Amygdala (tissue), 56 donors: ENCODE measurements at regions not wholly inside any gene's neighbourhood (a gene's known extent, or its start where the extent isn't known, plus 50 kb on each side); places are given as distances from the start of the nearest gene placed in this dataset.

Source experiments
- DNase-seq, 56 donors: peaks; one replicate each; lab custom pipeline; 2025; lab: John Stamatoyannopoulos, UW

DNA sequence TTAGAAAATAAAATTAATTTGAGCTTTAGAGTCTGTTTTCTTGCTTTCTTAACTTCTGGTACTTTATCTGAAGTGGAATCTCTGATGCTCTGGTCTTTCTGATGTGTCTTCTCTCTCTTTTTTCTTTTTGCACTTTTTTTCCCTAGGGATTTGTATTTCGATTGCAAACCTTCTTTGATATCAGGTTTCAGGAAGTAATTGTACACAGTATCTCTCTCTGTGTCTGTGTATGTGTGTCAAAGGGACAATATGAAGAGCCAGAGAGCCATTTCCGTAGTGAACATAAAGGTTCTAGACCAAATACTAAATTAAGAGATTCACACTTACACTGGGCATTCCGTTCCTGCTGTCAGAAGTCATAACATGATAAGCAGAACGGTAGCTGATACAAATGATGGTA lies 325.0 kb downstream of the PCDH7 start:
- no peak for DNase-seq

DNA sequence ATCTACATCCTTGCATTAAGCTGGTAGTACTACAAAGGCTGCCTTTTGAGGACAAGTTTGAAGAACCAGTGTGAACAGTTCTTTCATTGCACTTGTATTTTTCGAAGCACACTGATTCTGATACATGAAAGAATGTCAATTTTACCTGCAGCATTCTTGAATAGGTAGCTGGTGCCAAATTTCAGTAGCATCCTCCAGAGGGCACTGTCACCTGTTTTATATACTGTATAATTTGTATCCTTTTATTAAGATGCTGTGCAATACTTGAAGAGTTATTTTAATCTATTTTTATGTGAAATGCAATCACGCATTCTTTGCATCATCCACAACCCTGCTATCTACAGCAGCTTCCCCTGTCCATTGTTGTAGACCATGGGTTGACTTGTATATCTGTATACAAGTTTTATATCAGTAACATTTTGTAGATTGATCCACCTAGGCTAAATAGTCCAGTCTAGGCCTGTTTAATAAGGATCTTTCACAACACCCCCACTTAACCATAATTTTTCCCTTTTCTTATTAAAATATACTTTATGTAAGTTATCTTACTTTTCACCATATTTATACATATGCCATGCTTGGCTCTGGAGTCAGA lies 325.7 kb downstream of the PCDH7 start:
- DNase-seq: no peak

DNA sequence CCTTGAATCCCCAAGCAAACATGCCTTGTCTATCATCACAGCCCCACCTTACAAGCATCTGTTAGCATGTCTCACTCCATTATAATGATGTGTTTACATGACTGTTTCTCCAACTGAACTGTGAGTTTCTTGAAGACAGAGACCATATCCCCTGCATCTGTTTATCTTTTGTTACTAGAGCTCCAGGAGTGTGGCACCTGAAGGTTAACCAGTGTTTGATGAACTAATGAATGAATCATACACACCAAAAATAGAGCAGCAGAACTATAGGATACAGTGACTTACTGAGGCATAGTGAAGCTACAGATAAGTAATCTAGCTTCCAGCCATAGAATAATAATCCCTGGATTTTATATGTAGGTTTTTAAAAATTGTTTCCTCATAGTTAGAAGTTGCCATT lies 331.0 kb downstream of the PCDH7 start:
- no peak for DNase-seq

DNA sequence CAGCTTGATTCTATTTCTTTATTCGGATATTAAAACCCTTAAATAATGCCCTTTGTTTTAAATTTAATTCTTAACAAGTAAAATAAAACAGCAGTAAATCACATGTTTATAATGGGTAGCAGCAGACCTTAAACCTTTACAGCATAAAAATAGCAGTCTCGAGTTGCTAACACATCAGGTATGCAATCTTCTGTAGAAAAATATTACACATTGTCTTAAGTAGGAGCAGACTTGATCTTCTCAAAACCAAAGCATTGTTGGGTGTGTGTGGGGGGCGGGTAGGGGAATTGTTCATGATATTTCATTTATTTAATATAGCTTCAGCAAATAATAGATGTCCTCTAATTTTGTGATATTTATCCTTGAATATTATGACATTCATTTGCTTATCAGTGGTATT lies 331.4 kb downstream of the PCDH7 start:
- no peak for DNase-seq

DNA sequence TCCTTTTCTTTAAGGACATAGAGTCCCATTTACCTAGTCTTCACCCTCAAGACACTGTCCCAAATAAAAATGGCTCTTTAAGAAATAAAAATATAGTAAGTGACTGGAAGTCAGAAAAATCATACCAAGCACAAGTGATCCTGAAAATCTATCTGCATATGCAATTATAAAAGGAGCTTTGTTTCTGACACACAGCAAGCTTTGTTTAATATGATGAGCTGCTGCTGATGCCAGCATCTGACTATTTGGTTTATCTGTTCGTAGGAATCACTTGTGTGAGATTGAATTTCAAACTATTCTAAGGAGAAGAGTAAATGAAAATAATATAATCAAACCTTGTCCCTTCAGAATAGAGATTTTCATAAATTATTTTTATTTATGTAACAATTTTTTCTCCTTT lies 332.4 kb downstream of the PCDH7 start:
- peak in 2 of 56 donors; percentile 0 to 7 for DNase-seq

DNA sequence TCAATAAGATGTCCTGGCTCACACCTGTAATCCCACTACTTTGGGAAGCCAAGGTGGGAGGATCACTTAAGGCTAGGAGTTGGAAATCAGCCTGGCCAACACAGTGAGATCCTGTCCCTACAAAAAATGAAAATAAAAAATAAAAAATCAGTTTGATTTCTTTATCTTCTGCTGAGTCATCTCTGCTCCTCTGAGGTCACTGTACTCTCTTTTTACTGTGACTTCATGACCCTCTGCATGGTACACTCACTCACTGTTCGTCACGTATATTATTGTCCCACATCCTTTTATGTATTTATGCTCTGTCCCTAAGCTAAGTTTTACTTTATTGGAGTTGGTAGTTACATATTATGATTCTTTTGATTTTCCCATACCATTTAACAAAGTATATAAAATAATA lies 333.3 kb downstream of the PCDH7 start:
- DNase-seq: no peak

DNA sequence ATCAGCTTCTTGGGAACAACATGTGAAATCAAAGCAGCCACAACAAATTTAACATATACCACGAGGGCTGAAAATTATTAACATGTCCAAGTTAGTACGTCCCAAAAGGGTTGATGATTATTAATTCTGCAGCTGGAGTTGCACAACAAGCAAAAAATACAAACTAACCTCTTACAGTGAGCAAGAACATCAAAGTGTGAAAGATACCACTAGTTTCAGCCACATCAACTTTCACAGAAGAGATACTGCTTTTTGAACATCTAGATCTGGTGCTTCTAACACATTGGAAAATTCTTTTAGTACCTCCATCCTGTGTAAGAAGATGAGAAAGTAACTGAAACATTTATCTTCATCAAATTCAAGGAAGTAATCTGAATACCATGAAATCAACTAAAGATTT lies 334.1 kb downstream of the PCDH7 start:
- DNase-seq: no peak

DNA sequence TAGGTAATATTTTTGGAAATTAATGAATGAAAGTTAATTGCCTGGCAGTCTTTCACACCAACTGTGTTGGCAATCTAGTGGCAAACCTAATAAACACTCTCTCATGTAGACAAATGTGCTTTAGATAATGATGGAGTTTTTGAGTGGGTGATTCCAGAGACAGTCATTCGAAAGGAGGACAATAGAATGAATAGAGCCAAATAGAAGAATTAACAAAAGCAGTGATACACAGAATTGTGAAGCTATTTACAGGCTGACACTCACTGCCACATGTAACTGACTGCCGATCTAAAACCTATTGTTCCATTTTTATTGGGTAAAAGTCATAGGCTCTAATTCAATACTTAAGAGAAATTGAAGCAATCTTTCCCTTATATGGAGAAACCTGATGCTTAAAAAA lies 338.5 kb downstream of the PCDH7 start:
- DNase-seq: no peak

DNA sequence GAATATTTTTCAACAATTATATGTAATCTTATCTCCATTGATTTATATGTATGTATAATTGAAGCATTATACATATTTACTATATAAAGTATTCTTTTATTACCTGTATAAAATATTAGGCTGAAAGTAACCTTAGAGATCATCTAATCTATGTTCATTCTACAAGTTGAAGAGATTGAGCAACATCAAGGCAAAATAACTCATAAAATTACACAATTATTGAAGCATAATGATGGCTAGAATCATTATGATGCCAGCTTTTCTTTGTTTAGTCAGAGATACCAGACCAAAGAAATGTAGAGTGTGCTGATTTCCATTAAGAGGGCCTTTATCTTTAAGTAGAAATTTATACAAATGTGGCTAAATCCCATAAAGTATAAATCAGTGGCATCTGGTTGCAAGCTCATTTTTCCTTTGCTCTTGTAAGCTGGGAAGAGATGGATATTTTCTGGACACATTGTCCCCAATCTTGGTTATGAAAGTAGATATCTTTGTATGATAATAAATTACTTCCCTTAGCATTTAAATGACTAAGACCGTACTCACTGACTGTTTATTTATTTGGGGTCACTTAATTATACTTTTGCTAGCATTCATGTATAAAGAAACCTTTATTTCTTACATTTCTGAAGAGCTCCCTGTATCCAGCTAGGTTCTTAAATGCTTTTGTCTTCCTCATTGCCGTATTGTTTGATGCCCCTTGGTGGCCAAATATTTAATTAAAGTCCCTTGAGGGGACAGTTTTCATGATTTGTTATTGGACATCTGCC lies 339.8 kb downstream of the PCDH7 start:
- DNase-seq: no peak

DNA sequence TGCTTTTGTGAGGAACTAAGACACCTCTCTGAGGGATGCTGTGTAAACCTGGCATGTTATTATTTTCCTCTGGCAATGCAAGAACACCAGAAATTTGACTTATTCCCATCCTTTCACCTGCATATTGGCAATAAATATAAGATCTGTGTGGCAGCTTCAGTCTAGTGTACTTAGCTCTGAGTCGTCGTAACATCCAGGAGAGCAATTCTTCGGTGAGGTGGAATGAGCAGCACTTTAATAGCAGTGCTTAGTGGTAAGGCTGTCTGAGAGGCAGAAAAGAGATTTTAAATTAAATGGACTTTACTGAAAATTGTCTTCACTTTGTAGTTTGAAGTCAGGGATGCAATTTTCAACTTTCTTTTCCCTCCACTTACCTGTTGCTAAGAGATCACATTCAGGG lies 344.9 kb downstream of the PCDH7 start:
- no peak for DNase-seq

DNA sequence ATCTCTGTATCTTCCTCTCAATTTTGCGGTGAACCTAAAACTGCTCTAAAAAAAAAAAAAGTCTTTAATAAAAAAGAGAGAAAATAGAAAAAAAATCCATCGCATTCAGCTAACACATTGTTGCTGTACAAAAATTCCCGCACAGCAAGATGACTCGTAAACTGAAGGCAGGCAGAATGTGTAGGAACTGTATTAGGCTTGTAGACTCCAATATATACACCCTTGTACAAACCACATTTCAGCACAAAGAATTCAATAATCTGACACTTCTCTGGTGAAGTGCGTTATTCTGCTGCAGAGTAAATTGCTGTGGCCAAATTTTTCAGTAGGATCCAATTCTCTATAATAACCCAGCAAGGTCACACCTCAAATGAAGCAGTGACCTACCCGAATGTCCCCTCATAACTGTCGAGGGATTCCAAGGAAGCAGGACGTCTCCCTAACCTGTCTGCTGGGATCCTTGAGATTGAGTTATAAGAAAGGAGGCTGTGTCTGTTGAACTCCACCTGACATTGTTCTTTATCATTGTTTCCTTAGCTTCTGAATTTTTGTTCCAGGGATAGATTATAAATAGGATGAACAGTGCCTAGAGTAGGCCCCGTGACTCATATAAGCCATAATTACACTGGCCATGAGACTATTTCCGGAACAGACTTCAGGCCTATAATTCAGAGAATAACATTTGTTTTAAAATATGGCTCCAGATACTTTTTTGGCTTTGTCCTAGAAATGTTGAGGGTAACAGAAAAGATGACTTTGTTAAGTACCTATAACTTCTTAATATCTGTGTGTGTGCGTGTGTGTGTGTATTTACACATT lies 348.3 kb downstream of the PCDH7 start:
- no peak for DNase-seq

DNA sequence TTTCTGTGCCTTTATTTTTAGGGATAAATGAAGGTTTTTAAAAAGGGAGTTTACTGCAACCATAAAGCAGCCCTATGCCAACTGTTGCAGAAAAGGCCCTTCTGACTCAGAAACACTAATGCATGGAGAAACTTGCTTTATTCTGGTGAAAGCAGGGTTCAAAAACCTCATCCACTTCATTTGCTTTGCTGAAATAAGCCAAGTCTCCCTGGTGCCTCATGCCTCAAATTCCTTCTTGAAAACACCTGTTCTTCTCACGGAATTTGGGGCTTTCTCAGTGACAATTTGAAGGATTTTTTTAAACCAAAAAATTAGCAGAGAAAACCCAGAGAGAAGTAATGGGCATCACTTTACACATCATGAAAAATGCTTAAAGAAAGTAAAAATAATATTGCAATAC lies 349.0 kb downstream of the PCDH7 start:
- no peak for DNase-seq

DNA sequence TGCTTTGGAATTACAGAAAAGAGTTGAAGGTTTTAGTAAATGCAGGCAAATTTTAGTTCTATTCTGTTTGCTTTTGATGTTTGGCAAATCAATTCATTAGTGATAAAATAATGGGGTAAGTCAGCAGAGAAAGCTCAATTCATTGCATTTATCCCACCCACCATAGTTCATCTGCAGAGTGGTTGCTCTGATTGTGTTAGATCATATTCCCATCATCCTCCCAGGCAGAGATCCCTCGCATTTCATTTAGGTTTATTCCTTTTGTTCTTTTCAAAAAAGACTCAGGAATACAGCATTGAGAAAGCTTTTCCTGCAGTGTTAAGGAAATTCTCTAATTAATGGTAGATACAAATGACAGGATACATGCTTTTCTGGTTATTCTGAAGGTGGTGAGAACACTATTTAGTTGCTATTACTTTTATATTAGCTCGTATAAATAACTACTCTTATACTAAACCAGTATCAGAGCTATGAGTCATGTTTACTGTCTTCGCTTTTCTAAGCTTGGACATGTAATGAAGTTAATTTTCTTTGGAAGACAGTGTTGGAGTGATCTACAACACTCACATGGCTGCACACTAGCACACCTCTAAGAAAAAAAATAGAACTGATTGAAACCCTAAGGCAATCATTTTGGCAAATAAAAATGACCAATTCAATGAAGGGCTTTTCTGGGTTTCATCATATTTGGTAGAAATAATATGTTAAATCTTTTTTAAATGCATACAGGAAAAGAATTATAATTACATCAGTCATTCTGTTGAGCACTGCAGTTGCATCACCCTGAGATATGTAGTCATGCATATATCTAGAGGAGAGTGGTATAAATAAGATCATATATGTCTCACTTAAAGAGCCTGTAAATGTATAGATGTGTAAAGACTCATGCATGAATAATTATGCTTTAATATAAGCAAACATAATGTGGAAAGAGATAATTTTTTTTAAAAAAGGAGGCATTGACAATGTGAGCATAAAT lies 351.6 kb downstream of the PCDH7 start:
- DNase-seq: no peak

DNA sequence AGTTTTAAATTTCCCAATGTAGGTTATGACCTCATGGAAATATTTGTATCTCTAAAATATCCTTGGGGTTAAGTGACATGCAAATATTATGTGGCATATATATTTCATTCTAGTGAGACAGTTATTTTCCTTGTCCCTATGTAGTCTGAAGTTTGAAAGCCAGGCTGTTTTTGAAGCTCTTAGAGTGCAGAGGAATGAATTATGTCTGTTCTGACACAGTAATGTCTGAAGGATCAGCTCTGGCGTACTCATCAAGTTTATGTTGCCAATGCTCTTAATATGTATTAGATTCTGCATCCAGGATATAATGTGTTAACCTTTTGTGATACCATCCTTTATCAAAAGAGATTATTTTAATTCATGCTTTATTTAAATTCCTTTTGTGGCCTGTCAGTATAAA lies 355.8 kb downstream of the PCDH7 start:
- DNase-seq: no peak

DNA sequence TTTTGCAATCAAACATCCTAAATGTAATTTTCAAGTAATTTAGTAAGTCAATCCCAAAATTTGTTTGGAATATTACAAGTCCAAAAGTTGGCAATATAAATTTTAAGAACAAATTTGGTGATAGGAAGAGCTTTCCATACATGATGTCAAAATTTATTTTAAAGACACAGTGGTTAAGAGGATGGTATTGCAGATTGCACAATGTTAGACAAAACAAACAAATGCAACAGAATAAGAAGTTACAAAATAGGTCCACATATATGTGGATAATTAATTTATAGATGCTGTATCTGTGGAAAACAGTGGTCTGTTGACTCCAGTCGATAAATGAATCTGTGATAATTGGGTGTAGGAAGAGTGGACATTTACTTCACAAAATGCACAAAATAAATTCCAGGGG lies 358.5 kb downstream of the PCDH7 start:
- DNase-seq: no peak

DNA sequence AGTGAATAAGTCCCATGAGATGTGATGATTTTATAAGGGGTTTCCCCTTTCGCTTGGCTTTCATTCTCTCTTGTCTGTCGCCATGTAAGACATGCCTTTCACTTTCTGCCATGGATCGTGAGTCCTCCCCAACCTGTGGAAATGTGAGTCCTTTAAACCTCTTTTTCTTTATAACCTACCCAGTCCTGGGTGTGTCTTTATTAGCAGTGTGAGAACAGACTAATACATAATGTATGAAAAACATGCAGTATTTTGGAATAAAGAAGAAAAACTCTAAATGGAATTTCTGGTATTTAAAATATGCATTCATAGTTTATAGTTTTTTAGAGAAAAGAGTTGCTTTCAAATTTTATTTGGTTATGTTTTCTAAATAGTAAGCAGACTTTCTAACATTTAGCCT lies 360.7 kb downstream of the PCDH7 start:
- no peak for DNase-seq

DNA sequence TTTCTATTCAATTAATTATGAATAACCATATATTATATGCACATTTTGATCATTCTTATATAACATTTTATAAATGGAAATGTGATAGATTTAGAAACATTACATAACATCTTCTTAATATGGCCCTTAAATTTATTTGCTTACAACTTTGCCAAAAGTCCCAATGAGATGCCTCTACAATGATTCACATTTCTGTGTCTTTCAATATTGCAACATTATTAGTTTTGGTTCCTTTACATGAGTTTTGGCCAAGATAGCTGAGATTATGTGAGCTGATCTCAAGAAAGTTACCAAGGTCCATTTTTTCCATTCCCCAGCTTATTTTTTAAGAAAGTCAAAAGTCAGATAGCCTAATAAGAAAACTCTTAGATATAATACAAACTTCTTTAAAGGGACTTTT lies 361.2 kb downstream of the PCDH7 start:
- no peak for DNase-seq

DNA sequence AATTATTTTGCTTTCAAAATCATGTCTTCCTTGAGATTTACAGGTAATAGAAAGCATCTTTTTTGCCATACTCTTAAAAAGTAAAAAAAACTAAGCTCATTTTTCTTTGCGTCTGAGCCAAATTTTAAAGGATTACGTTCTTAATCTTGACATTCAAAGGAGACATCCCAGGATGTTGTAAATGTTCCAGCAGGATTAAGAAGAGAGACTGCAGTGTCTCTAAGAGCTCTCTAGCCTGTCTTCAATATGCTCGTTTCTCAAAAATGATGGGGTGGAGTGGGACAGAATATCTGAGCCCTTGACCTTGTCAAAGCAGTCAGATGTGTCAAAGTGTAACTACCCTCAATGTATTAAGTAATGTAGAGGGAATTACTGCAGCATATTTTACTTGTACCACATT lies 363.3 kb downstream of the PCDH7 start:
- no peak for DNase-seq

DNA sequence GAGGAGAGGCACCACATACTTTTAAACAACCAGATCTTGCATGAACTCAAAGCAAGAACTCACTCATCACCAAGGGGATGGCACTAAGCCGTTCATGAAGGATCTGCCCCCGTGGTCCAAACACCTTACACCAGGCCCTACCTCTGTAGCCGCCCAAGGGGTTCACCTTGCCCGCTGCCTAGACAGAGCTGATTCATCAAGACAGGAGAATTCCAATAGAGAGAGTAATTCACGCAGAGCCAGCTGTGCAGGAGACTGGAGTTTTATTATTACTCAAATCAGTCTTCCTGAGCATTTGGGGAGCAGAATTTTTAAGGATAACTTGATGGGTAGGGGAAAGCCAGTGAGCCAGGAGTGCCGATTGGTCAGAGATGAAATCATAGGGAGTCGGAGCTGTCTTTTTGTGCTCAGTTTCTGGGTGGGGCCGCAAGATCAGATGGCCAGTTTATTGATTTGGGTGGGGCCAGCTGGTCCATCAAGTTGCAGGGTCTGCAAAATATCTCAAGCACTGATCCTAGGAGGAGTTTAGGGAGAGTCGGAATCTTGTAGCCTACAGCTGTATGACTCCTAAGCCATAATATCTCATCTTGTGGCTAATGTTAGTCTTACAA lies 364.7 kb downstream of the PCDH7 start:
- DNase-seq: no peak

DNA sequence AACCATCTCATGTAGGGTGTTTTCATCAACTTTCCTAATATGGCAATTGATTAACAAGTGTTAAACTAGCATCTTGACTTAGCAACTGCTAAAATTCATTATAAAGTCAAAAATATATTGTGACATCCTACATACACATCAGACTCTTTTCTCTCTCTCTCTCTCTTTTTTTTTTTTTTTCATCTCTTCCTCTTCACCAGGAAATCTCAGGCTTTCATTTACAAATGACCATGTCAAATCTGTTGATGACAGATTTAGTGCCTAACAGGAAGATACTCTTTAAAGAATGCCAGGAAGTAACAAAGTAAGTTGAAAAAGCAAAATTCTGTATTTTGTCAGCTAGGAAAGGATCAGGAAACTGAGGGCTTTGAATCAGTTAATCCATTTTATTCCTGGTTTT lies 365.5 kb downstream of the PCDH7 start:
- DNase-seq: no peak
